ENCODE measurements at regions not wholly inside any gene's neighbourhood (a gene's known extent, or its start where the extent isn't known, plus 50 kb on each side); places are given as distances from the start of the nearest gene placed in this dataset.

DNA sequence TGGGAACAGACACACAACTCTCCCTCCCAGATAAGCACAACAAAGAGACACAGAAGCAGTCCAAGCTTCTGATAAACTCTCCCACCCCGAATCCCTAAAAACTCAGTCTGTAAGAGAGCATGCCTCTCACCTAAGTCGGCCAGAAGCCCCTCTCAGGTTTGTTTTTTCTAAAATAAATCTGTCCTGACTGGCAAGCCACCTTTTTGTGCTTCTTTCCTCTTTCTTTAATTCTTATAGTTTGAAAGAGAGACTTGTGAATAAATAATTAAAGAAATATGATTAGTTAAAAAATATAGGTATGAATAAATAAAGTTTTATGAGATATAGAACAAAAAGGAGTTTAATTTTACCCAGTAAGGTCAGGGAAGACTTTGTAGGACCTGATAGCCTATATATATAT, 329.0 kb upstream of the SLCO3A1 start:
- Mint-ChIP-seq H3K4me3 (no peak overlapping the region), H3K36me3 (ENCODE audit: low read depth) (peaks cover 17% of the 10 kb centered on the region; the same call in 2 of the 3 replicates), H3K27me3 (ENCODE audit: insufficient read depth, low read depth, poor library complexity) (peaks cover 3% of the 10 kb centered on the region), H3K4me1 (no peaks in the 10 kb centered on the region), H3K27ac (no peak overlapping the region), H3K9me3 (peaks cover 33% of the 10 kb centered on the region)
- no peaks in the 10 kb centered on the region; the same call in 1 of the 2 replicates for H3K9me2 ChIP-seq (ENCODE audit: insufficient read depth)
- H3K79me2 ChIP-seq (replicated peaks; ENCODE audit: insufficient read depth): no peaks in the 10 kb centered on the region
- no peaks in the 10 kb centered on the region for H3K27me3 ChIP-seq (ENCODE audit: insufficient read depth)
- TF ChIP-seq, protein P1, sequence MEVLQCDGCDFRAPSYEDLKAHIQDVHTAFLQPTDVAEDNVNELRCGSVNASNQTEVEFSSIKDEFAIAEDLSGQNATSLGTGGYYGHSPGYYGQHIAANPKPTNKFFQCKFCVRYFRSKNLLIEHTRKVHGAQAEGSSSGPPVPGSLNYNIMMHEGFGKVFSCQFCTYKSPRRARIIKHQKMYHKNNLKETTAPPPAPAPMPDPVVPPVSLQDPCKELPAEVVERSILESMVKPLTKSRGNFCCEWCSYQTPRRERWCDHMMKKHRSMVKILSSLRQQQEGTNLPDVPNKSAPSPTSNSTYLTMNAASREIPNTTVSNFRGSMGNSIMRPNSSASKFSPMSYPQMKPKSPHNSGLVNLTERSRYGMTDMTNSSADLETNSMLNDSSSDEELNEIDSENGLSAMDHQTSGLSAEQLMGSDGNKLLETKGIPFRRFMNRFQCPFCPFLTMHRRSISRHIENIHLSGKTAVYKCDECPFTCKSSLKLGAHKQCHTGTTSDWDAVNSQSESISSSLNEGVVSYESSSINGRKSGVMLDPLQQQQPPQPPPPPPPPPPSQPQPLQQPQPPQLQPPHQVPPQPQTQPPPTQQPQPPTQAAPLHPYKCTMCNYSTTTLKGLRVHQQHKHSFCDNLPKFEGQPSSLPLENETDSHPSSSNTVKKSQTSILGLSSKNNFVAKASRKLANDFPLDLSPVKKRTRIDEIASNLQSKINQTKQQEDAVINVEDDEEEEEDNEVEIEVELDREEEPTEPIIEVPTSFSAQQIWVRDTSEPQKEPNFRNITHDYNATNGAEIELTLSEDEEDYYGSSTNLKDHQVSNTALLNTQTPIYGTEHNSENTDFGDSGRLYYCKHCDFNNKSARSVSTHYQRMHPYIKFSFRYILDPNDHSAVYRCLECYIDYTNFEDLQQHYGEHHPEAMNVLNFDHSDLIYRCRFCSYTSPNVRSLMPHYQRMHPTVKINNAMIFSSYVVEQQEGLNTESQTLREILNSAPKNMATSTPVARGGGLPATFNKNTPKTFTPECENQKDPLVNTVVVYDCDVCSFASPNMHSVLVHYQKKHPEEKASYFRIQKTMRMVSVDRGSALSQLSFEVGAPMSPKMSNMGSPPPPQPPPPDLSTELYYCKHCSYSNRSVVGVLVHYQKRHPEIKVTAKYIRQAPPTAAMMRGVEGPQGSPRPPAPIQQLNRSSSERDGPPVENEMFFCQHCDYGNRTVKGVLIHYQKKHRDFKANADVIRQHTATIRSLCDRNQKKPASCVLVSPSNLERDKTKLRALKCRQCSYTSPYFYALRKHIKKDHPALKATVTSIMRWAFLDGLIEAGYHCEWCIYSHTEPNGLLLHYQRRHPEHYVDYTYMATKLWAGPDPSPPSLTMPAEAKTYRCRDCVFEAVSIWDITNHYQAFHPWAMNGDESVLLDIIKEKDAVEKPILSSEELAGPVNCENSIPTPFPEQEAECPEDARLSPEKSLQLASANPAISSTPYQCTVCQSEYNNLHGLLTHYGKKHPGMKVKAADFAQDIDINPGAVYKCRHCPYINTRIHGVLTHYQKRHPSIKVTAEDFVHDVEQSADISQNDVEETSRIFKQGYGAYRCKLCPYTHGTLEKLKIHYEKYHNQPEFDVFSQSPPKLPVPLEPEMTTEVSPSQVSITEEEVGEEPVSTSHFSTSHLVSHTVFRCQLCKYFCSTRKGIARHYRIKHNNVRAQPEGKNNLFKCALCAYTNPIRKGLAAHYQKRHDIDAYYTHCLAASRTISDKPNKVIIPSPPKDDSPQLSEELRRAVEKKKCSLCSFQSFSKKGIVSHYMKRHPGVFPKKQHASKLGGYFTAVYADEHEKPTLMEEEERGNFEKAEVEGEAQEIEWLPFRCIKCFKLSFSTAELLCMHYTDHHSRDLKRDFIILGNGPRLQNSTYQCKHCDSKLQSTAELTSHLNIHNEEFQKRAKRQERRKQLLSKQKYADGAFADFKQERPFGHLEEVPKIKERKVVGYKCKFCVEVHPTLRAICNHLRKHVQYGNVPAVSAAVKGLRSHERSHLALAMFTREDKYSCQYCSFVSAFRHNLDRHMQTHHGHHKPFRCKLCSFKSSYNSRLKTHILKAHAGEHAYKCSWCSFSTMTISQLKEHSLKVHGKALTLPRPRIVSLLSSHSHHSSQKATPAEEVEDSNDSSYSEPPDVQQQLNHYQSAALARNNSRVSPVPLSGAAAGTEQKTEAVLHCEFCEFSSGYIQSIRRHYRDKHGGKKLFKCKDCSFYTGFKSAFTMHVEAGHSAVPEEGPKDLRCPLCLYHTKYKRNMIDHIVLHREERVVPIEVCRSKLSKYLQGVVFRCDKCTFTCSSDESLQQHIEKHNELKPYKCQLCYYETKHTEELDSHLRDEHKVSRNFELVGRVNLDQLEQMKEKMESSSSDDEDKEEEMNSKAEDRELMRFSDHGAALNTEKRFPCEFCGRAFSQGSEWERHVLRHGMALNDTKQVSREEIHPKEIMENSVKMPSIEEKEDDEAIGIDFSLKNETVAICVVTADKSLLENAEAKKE (CRISPR knock-in tag; IDR thresholded peaks at IDR 0.05): no peak
- TF ChIP-seq ZNF331 (CRISPR knock-in tag; IDR thresholded peaks at IDR 0.05; ENCODE audit: low read depth) (no peak), POLR2AphosphoS5 (IDR thresholded peaks at IDR 0.05; ENCODE audit: low read depth) (no peak), NANOG (IDR thresholded peaks at IDR 0.05; ENCODE audit: borderline replicate concordance) (no peak), EZH2phosphoT487 (IDR thresholded peaks at IDR 0.05; ENCODE audit: unreplicated experiment) (no peak), CREB1 (CRISPR knock-in tag; IDR thresholded peaks at IDR 0.05; ENCODE audit: low read depth) (no peak), ZNF114 (CRISPR knock-in tag; IDR thresholded peaks at IDR 0.05) (no peak), STAT1 (IDR thresholded peaks at IDR 0.05; ENCODE audit: unreplicated experiment) (no peak), EZH2 (IDR thresholded peaks at IDR 0.05; ENCODE audit: low read depth, unreplicated experiment) (no peak), JUNB (IDR thresholded peaks at IDR 0.05; ENCODE audit: unreplicated experiment) (no peak)
- TF ChIP-seq, protein P2, sequence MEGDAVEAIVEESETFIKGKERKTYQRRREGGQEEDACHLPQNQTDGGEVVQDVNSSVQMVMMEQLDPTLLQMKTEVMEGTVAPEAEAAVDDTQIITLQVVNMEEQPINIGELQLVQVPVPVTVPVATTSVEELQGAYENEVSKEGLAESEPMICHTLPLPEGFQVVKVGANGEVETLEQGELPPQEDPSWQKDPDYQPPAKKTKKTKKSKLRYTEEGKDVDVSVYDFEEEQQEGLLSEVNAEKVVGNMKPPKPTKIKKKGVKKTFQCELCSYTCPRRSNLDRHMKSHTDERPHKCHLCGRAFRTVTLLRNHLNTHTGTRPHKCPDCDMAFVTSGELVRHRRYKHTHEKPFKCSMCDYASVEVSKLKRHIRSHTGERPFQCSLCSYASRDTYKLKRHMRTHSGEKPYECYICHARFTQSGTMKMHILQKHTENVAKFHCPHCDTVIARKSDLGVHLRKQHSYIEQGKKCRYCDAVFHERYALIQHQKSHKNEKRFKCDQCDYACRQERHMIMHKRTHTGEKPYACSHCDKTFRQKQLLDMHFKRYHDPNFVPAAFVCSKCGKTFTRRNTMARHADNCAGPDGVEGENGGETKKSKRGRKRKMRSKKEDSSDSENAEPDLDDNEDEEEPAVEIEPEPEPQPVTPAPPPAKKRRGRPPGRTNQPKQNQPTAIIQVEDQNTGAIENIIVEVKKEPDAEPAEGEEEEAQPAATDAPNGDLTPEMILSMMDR (conservative IDR thresholded peaks at IDR 0.05; ENCODE audit: low read depth in 2 of 2): no peak
- TF ChIP-seq, protein P3, sequence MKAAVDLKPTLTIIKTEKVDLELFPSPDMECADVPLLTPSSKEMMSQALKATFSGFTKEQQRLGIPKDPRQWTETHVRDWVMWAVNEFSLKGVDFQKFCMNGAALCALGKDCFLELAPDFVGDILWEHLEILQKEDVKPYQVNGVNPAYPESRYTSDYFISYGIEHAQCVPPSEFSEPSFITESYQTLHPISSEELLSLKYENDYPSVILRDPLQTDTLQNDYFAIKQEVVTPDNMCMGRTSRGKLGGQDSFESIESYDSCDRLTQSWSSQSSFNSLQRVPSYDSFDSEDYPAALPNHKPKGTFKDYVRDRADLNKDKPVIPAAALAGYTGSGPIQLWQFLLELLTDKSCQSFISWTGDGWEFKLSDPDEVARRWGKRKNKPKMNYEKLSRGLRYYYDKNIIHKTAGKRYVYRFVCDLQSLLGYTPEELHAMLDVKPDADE (IDR thresholded peaks at IDR 0.05): no peak
- TF ChIP-seq, protein P4, sequence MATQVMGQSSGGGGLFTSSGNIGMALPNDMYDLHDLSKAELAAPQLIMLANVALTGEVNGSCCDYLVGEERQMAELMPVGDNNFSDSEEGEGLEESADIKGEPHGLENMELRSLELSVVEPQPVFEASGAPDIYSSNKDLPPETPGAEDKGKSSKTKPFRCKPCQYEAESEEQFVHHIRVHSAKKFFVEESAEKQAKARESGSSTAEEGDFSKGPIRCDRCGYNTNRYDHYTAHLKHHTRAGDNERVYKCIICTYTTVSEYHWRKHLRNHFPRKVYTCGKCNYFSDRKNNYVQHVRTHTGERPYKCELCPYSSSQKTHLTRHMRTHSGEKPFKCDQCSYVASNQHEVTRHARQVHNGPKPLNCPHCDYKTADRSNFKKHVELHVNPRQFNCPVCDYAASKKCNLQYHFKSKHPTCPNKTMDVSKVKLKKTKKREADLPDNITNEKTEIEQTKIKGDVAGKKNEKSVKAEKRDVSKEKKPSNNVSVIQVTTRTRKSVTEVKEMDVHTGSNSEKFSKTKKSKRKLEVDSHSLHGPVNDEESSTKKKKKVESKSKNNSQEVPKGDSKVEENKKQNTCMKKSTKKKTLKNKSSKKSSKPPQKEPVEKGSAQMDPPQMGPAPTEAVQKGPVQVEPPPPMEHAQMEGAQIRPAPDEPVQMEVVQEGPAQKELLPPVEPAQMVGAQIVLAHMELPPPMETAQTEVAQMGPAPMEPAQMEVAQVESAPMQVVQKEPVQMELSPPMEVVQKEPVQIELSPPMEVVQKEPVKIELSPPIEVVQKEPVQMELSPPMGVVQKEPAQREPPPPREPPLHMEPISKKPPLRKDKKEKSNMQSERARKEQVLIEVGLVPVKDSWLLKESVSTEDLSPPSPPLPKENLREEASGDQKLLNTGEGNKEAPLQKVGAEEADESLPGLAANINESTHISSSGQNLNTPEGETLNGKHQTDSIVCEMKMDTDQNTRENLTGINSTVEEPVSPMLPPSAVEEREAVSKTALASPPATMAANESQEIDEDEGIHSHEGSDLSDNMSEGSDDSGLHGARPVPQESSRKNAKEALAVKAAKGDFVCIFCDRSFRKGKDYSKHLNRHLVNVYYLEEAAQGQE (IDR thresholded peaks at IDR 0.05; ENCODE audit: unreplicated experiment): no peak
- no peak overlapping the region for H3K4me2 ChIP-seq
- no peaks in the 10 kb centered on the region for H3F3A ChIP-seq (replicated peaks; ENCODE audit: low read depth)
- no peak for DNase-seq (ENCODE audit: low spot score)
- H3K27ac ChIP-seq (ENCODE audit: low read depth): no peak overlapping the region
- H3K4me1 ChIP-seq (ENCODE audit: insufficient read depth): no peaks in the 10 kb centered on the region
- no peaks in the 10 kb centered on the region for H4K20me1 ChIP-seq (replicated peaks; ENCODE audit: insufficient read depth)
- no peak for ATAC-seq
- H3K4me3 ChIP-seq: no peak overlapping the region
- no peaks in the 10 kb centered on the region for H3K36me3 ChIP-seq (ENCODE audit: insufficient read depth)
- H2AFZ ChIP-seq: no peak overlapping the region
